ENCODE measurements at regions not wholly inside any gene's neighbourhood (a gene's known extent, or its start where the extent isn't known, plus 50 kb on each side); places are given as distances from the start of the nearest gene placed in this dataset.

- TF ChIP-seq POLR2A (IDR thresholded peaks at IDR 0.05), result no peak
- TF ChIP-seq CTCF (IDR thresholded peaks at IDR 0.05), result no peak
Measured at GRCh38 chr10:131670341-131670740, 230.5 kb upstream of the PPP2R2D start.
